ENCODE measurements at regions not wholly inside any gene's neighbourhood (a gene's known extent, or its start where the extent isn't known, plus 50 kb on each side); places are given as distances from the start of the nearest gene placed in this dataset.

GRCh38 chr11:134915881-134916280 lies 503.8 kb upstream of the B3GAT1 start:
- DNase-seq: no peak
- no peak for TF ChIP-seq CTCF (IDR thresholded peaks at IDR 0.05)
- H3K27ac ChIP-seq: no peak overlapping the region
- no peak overlapping the region for H3K4me3 ChIP-seq
- no peaks in the 10 kb centered on the region for H3K36me3 ChIP-seq
- H3K27me3 ChIP-seq: peaks cover 0 to 5% of the 10 kb centered on the region in 2 donors
- H3K4me1 ChIP-seq: no peaks in the 10 kb centered on the region
- intact Hi-C loops (cut with DNase I): no loop called here
- no peak for ATAC-seq
- H3K9me3 ChIP-seq: no peaks in the 10 kb centered on the region

- intact Hi-C loops (cut with DNase I): no loop called here
- ATAC-seq: peak; percentile 12
- no peak for DNase-seq
Measured at GRCh38 chr11:134915212-134915611, 503.2 kb upstream of the B3GAT1 start.

GRCh38 chr11:134913999-134914590 lies 502.1 kb upstream of the B3GAT1 start:
- H3K36me3 ChIP-seq: no peaks in the 10 kb centered on the region
- ATAC-seq (no peak), DNase-seq (no peak)
- no peaks in the 10 kb centered on the region for H3K9me3 ChIP-seq
- no peak for TF ChIP-seq CTCF (IDR thresholded peaks at IDR 0.05)
- intact Hi-C loops (cut with DNase I): no loop called here
- peaks cover 0 to 1% of the 10 kb centered on the region in 2 donors for H3K27me3 ChIP-seq
- H3K4me1 ChIP-seq: no peaks in the 10 kb centered on the region
- no peak overlapping the region for H3K27ac ChIP-seq
- H3K4me3 ChIP-seq: no peak overlapping the region

More at GRCh38 chr11:134915212-134915611, 503.2 kb upstream of the B3GAT1 start:
- Histone ChIP-seq H3K36me3 (no peaks in the 10 kb centered on the region), H3K4me3 (no peak overlapping the region), H3K4me1 (no peaks in the 10 kb centered on the region), H3K27me3 (peaks cover 0 to 5% of the 10 kb centered on the region in 2 donors), H3K9me3 (no peaks in the 10 kb centered on the region), H3K27ac (no peak overlapping the region)
- no peak for TF ChIP-seq CTCF (IDR thresholded peaks at IDR 0.05)

- no peak for DNase-seq
- intact Hi-C loops (cut with DNase I): no loop called here
- ATAC-seq: no peak
- Histone ChIP-seq H3K4me3 (no peak overlapping the region), H3K9me3 (no peaks in the 10 kb centered on the region), H3K36me3 (no peaks in the 10 kb centered on the region), H3K27ac (no peak overlapping the region), H3K4me1 (no peaks in the 10 kb centered on the region), H3K27me3 (no peaks in the 10 kb centered on the region)
- no peak for TF ChIP-seq CTCF (IDR thresholded peaks at IDR 0.05)
Measured at GRCh38 chr11:134913391-134913790, 501.3 kb upstream of the B3GAT1 start.

GRCh38 chr11:134911514-134912180 lies 499.6 kb upstream of the B3GAT1 start:
- Histone ChIP-seq H3K27me3 (peaks cover 0 to 4% of the 10 kb centered on the region in 2 donors), H3K27ac (no peak overlapping the region), H3K4me1 (no peaks in the 10 kb centered on the region), H3K36me3 (no peaks in the 10 kb centered on the region), H3K9me3 (no peaks in the 10 kb centered on the region), H3K4me3 (no peak overlapping the region)
- intact Hi-C loops (cut with DNase I): no loop called here
- DNase-seq: no peak
- no peak for ATAC-seq
- TF ChIP-seq CTCF (IDR thresholded peaks at IDR 0.05): no peak

All from left lung (tissue), 4 donors.